ENCODE measurements at regions not wholly inside any gene's neighbourhood (a gene's known extent, or its start where the extent isn't known, plus 50 kb on each side); places are given as distances from the start of the nearest gene placed in this dataset.
A peak's percentile ranks its signal among the peaks of the same experiment; 100 is the strongest.

GRCh38 chr2:57370882-57371585, 675.6 kb upstream of the VRK2 start:
- no TSS peak for BruUV-seq (replicated peaks)
- Mint-ChIP-seq H3K36me3 (ENCODE audit: insufficient read depth, unreplicated experiment) (no peaks in the 10 kb centered on the region), H3K4me3 (ENCODE audit: low read depth, unreplicated experiment) (no peak overlapping the region), H3K27ac (ENCODE audit: unreplicated experiment) (no peak overlapping the region), H3K4me1 (ENCODE audit: low read depth, unreplicated experiment) (peaks cover 28% of the 10 kb centered on the region), H3K27me3 (ENCODE audit: unreplicated experiment) (no peaks in the 10 kb centered on the region), H3K9me3 (ENCODE audit: low read depth, unreplicated experiment) (peaks cover 4% of the 10 kb centered on the region)
- no peak for TF ChIP-seq CTCF (IDR thresholded peaks at IDR 0.05; ENCODE audit: unreplicated experiment)
- CTCF ChIA-PET: interaction anchor here (0.7 kb wide), 1 partner anchor 215 kb away, joined by 3 read pairs; no protein-coding TSS in a partner anchor
- intact Hi-C loops (cut with micrococcal nuclease; ENCODE audit: unreplicated experiment): loop anchor here (10.0 kb wide), 3 partner anchors 334 to 1186 kb away; partner anchors contain the start of gene CCDC85A
- DNase-seq: no peak

GRCh38 chr2:57372237-57372984, 674.2 kb upstream of the VRK2 start:
- Mint-ChIP-seq H3K36me3 (ENCODE audit: insufficient read depth, unreplicated experiment) (no peaks in the 10 kb centered on the region), H3K4me1 (ENCODE audit: low read depth, unreplicated experiment) (peaks cover 28% of the 10 kb centered on the region), H3K27ac (ENCODE audit: unreplicated experiment) (peak overlapping the region; percentile 68), H3K4me3 (ENCODE audit: low read depth, unreplicated experiment) (no peak overlapping the region), H3K9me3 (ENCODE audit: low read depth, unreplicated experiment) (peaks cover 4% of the 10 kb centered on the region), H3K27me3 (ENCODE audit: unreplicated experiment) (no peaks in the 10 kb centered on the region)
- TF ChIP-seq CTCF (IDR thresholded peaks at IDR 0.05; ENCODE audit: unreplicated experiment): no peak
- CTCF ChIA-PET: interaction anchor here (0.6 kb wide), 1 partner anchor 39 kb away, joined by 3 read pairs; no protein-coding TSS in a partner anchor
- BruUV-seq (replicated peaks): no TSS peak
- intact Hi-C loops (cut with micrococcal nuclease; ENCODE audit: unreplicated experiment): loop anchor here (10.0 kb wide), 3 partner anchors 332 to 1188 kb away; partner anchors contain the start of gene CCDC85A
- DNase-seq: no peak

- no peak for TF ChIP-seq CTCF (IDR thresholded peaks at IDR 0.05; ENCODE audit: unreplicated experiment)
- H3K27ac Mint-ChIP-seq (ENCODE audit: unreplicated experiment): peak overlapping the region; percentile 77
- CTCF ChIA-PET: no interaction called here
- H3K4me1 Mint-ChIP-seq (ENCODE audit: low read depth, unreplicated experiment): peaks cover 28% of the 10 kb centered on the region
- H3K36me3 Mint-ChIP-seq (ENCODE audit: insufficient read depth, unreplicated experiment): no peaks in the 10 kb centered on the region
- H3K4me3 Mint-ChIP-seq (ENCODE audit: low read depth, unreplicated experiment): peak overlapping the region; percentile 29
- no TSS peak for BruUV-seq (replicated peaks)
- H3K9me3 Mint-ChIP-seq (ENCODE audit: low read depth, unreplicated experiment): peaks cover 4% of the 10 kb centered on the region
- DNase-seq: no peak
- intact Hi-C loops (cut with micrococcal nuclease; ENCODE audit: unreplicated experiment): loop anchor here (10.0 kb wide), 3 partner anchors 331 to 1189 kb away; partner anchors contain the start of gene CCDC85A
- no peaks in the 10 kb centered on the region for H3K27me3 Mint-ChIP-seq (ENCODE audit: unreplicated experiment)
Measured at GRCh38 chr2:57373530-57373929, 673.1 kb upstream of the VRK2 start.

- Mint-ChIP-seq H3K27me3 (ENCODE audit: unreplicated experiment) (no peaks in the 10 kb centered on the region), H3K27ac (ENCODE audit: unreplicated experiment) (no peak overlapping the region), H3K4me3 (ENCODE audit: low read depth, unreplicated experiment) (no peak overlapping the region), H3K9me3 (ENCODE audit: low read depth, unreplicated experiment) (peaks cover 4% of the 10 kb centered on the region), H3K36me3 (ENCODE audit: insufficient read depth, unreplicated experiment) (no peaks in the 10 kb centered on the region), H3K4me1 (ENCODE audit: low read depth, unreplicated experiment) (peaks cover 28% of the 10 kb centered on the region)
- TF ChIP-seq CTCF (IDR thresholded peaks at IDR 0.05; ENCODE audit: unreplicated experiment): no peak
- DNase-seq: no peak
- no TSS peak for BruUV-seq (replicated peaks)
- intact Hi-C loops (cut with micrococcal nuclease; ENCODE audit: unreplicated experiment): loop anchor here (1.0 to 10.0 kb wide), 4 partner anchors 120 to 1192 kb away; partner anchors contain the start of gene CCDC85A
- CTCF ChIA-PET: interaction anchor here (0.7 kb wide), 1 partner anchor 389 kb away, joined by 5 read pairs; no protein-coding TSS in a partner anchor
Measured at GRCh38 chr2:57376985-57377384, 669.6 kb upstream of the VRK2 start.

Measured in Calu3 (cell line).